IPS-20b (cell line): ENCODE measurements at regions not wholly inside any gene's neighbourhood (a gene's known extent, or its start where the extent isn't known, plus 50 kb on each side); places are given as distances from the start of the nearest gene placed in this dataset.

Source experiments
- H3K27ac ChIP-seq: one replicate; pipeline ENCODE4 v1.5.1; 2013; ENCODE audit warnings: low read length
- H3K27me3 ChIP-seq: 2 replicates; pipeline ENCODE4 v1.6.1; 2013; ENCODE audit warnings: mild to moderate bottlenecking, low read length, inconsistent platforms; ENCODE audit not compliant: insufficient read depth
- H3K36me3 ChIP-seq: 2 replicates; pipeline ENCODE4 v1.6.1; 2013; ENCODE audit warnings: low read depth, mild to moderate bottlenecking, inconsistent platforms, low read length, moderate library complexity; ENCODE audit not compliant: insufficient read depth
- H3K4me1 ChIP-seq: 2 replicates; pipeline ENCODE4 v1.6.1; 2013; ENCODE audit warnings: mild to moderate bottlenecking, control low read depth, inconsistent platforms, low read length, moderate library complexity; ENCODE audit not compliant: insufficient read depth
- H3K4me3 ChIP-seq: 2 replicates; pipeline ENCODE4 v1.5.1; 2013; ENCODE audit warnings: mild to moderate bottlenecking, low read length, inconsistent platforms
- H3K9ac ChIP-seq: 2 replicates; pipeline ENCODE4 v1.6.1; 2013; ENCODE audit warnings: low read depth, mild to moderate bottlenecking, inconsistent platforms, low read length, moderate library complexity
- H3K9me3 ChIP-seq: 2 replicates; pipeline ENCODE4 v1.6.1; 2013; ENCODE audit warnings: mild to moderate bottlenecking, low read depth, low read length, inconsistent platforms; ENCODE audit not compliant: insufficient read depth

GRCh38 chr1:87739704-87740103 is 411.0 kb downstream of the LMO4 start:
- H3K27ac ChIP-seq, result no peak overlapping the region
- no peaks in the 10 kb centered on the region for H3K9me3 ChIP-seq
- no peak overlapping the region for H3K9ac ChIP-seq
- H3K4me3 ChIP-seq, result no peak overlapping the region
- no peaks in the 10 kb centered on the region for H3K36me3 ChIP-seq
- H3K4me1 ChIP-seq, result peaks cover 5% of the 10 kb centered on the region; the same call in 1 of the 2 replicates
- H3K27me3 ChIP-seq, result no peaks in the 10 kb centered on the region

- H3K36me3 ChIP-seq, result no peaks in the 10 kb centered on the region
- no peak overlapping the region for H3K9ac ChIP-seq
- no peaks in the 10 kb centered on the region for H3K9me3 ChIP-seq
- peaks cover 5% of the 10 kb centered on the region; the same call in 1 of the 2 replicates for H3K4me1 ChIP-seq
- H3K27ac ChIP-seq, result no peak overlapping the region
- H3K27me3 ChIP-seq, result no peaks in the 10 kb centered on the region
- no peak overlapping the region for H3K4me3 ChIP-seq
These were observed 414.6 kb downstream of the LMO4 start for GRCh38 chr1:87743256-87743655.

- no peak overlapping the region for H3K9ac ChIP-seq
- peaks cover 5% of the 10 kb centered on the region; the same call in 1 of the 2 replicates for H3K4me1 ChIP-seq
- no peak overlapping the region for H3K4me3 ChIP-seq
- no peaks in the 10 kb centered on the region for H3K27me3 ChIP-seq
- no peak overlapping the region for H3K27ac ChIP-seq
- H3K36me3 ChIP-seq, result no peaks in the 10 kb centered on the region
- H3K9me3 ChIP-seq, result no peaks in the 10 kb centered on the region
These were observed 415.4 kb downstream of the LMO4 start for GRCh38 chr1:87744056-87744455.

- Histone ChIP-seq H3K4me3 (no peak overlapping the region), H3K4me1 (peaks cover 5% of the 10 kb centered on the region; the same call in 1 of the 2 replicates), H3K9ac (no peak overlapping the region), H3K27ac (no peak overlapping the region), H3K9me3 (no peaks in the 10 kb centered on the region), H3K36me3 (no peaks in the 10 kb centered on the region), H3K27me3 (no peaks in the 10 kb centered on the region)
These were observed 416.1 kb downstream of the LMO4 start for GRCh38 chr1:87744763-87745162.

GRCh38 chr1:87753366-87753765 is 424.7 kb downstream of the LMO4 start:
- Histone ChIP-seq H3K9me3 (no peaks in the 10 kb centered on the region), H3K27me3 (no peaks in the 10 kb centered on the region), H3K4me1 (no peaks in the 10 kb centered on the region), H3K36me3 (no peaks in the 10 kb centered on the region), H3K4me3 (no peak overlapping the region), H3K9ac (no peak overlapping the region), H3K27ac (no peak overlapping the region)

GRCh38 chr1:87754139-87754538 is 425.5 kb downstream of the LMO4 start:
- no peak overlapping the region for H3K4me3 ChIP-seq
- H3K27ac ChIP-seq, result no peak overlapping the region
- no peaks in the 10 kb centered on the region for H3K4me1 ChIP-seq
- no peaks in the 10 kb centered on the region for H3K9me3 ChIP-seq
- H3K27me3 ChIP-seq, result no peaks in the 10 kb centered on the region
- no peak overlapping the region for H3K9ac ChIP-seq
- H3K36me3 ChIP-seq, result no peaks in the 10 kb centered on the region

- H3K36me3 ChIP-seq, result no peaks in the 10 kb centered on the region
- no peak overlapping the region for H3K27ac ChIP-seq
- no peak overlapping the region for H3K9ac ChIP-seq
- no peaks in the 10 kb centered on the region for H3K9me3 ChIP-seq
- H3K4me1 ChIP-seq, result no peaks in the 10 kb centered on the region
- no peaks in the 10 kb centered on the region for H3K27me3 ChIP-seq
- H3K4me3 ChIP-seq, result no peak overlapping the region
These were observed 429.0 kb downstream of the LMO4 start for GRCh38 chr1:87757676-87758075.

- H3K9ac ChIP-seq, result no peak overlapping the region
- H3K27me3 ChIP-seq, result no peaks in the 10 kb centered on the region
- H3K9me3 ChIP-seq, result no peaks in the 10 kb centered on the region
- no peaks in the 10 kb centered on the region for H3K36me3 ChIP-seq
- no peaks in the 10 kb centered on the region for H3K4me1 ChIP-seq
- no peak overlapping the region for H3K27ac ChIP-seq
- H3K4me3 ChIP-seq, result no peak overlapping the region
These were observed 430.9 kb downstream of the LMO4 start for GRCh38 chr1:87759421-87760087.

- no peaks in the 10 kb centered on the region for H3K4me1 ChIP-seq
- H3K36me3 ChIP-seq, result no peaks in the 10 kb centered on the region
- no peak overlapping the region for H3K9ac ChIP-seq
- H3K27me3 ChIP-seq, result no peaks in the 10 kb centered on the region
- H3K9me3 ChIP-seq, result no peaks in the 10 kb centered on the region
- H3K4me3 ChIP-seq, result no peak overlapping the region
- H3K27ac ChIP-seq, result no peak overlapping the region
These were observed 431.5 kb downstream of the LMO4 start for GRCh38 chr1:87760155-87760554.

- H3K9ac ChIP-seq, result no peak overlapping the region
- no peaks in the 10 kb centered on the region for H3K9me3 ChIP-seq
- H3K27me3 ChIP-seq, result no peaks in the 10 kb centered on the region
- H3K36me3 ChIP-seq, result no peaks in the 10 kb centered on the region
- no peak overlapping the region for H3K27ac ChIP-seq
- no peak overlapping the region for H3K4me3 ChIP-seq
- H3K4me1 ChIP-seq, result no peaks in the 10 kb centered on the region
These were observed 432.0 kb downstream of the LMO4 start for GRCh38 chr1:87760654-87761053.

GRCh38 chr1:87763483-87763882 is 434.8 kb downstream of the LMO4 start:
- H3K27me3 ChIP-seq, result no peaks in the 10 kb centered on the region
- H3K4me3 ChIP-seq, result no peak overlapping the region
- H3K27ac ChIP-seq, result no peak overlapping the region
- no peaks in the 10 kb centered on the region for H3K9me3 ChIP-seq
- H3K36me3 ChIP-seq, result no peaks in the 10 kb centered on the region
- H3K9ac ChIP-seq, result no peak overlapping the region
- no peaks in the 10 kb centered on the region for H3K4me1 ChIP-seq

- Histone ChIP-seq H3K4me1 (no peaks in the 10 kb centered on the region), H3K27ac (no peak overlapping the region)
These were observed 436.5 kb downstream of the LMO4 start for GRCh38 chr1:87765057-87765680.

More at GRCh38 chr1:87765057-87765680, 436.5 kb downstream of the LMO4 start:
- Histone ChIP-seq H3K36me3 (no peaks in the 10 kb centered on the region), H3K4me3 (no peak overlapping the region), H3K9me3 (no peaks in the 10 kb centered on the region), H3K9ac (no peak overlapping the region), H3K27me3 (no peaks in the 10 kb centered on the region)
